ENCODE measurements at regions not wholly inside any gene's neighbourhood (a gene's known extent, or its start where the extent isn't known, plus 50 kb on each side); places are given as distances from the start of the nearest gene placed in this dataset.

- Histone ChIP-seq H3K9me3 (ENCODE audit: low read depth, low read length) (no peaks in the 10 kb centered on the region), H3K4me3 (no peak overlapping the region), H3K9ac (ENCODE audit: insufficient read length) (no peak overlapping the region), H3K36me3 (ENCODE audit: insufficient read depth, low read length) (no peaks in the 10 kb centered on the region), H3K27ac (no peak overlapping the region)
- no peak for DNase-seq (ENCODE audit: low read depth, low spot score)
- TF ChIP-seq FOXP2 (optimal IDR thresholded peaks at IDR 0.05; ENCODE audit: control extremely low read depth, extremely low read length, insufficient read depth) (no peak), POLR2AphosphoS5 (IDR thresholded peaks at IDR 0.05; ENCODE audit: borderline replicate concordance, low read depth, low read length) (no peak), EZH2 (IDR thresholded peaks at IDR 0.05) (no peak)
Measured at GRCh38 chr12:124100572-124101178, 127.7 kb downstream of the ZNF664 start.

GRCh38 chr12:124105546-124105945, 132.5 kb downstream of the ZNF664 start:
- Histone ChIP-seq H3K4me3 (no peak overlapping the region), H3K9me3 (ENCODE audit: low read depth, low read length) (no peaks in the 10 kb centered on the region), H3K9ac (ENCODE audit: insufficient read length) (no peak overlapping the region), H3K36me3 (ENCODE audit: insufficient read depth, low read length) (no peaks in the 10 kb centered on the region), H3K27ac (no peak overlapping the region)
- no peak for DNase-seq (ENCODE audit: low read depth, low spot score)
- TF ChIP-seq POLR2AphosphoS5 (IDR thresholded peaks at IDR 0.05; ENCODE audit: borderline replicate concordance, low read depth, low read length) (no peak), EZH2 (IDR thresholded peaks at IDR 0.05) (no peak), FOXP2 (optimal IDR thresholded peaks at IDR 0.05; ENCODE audit: control extremely low read depth, extremely low read length, insufficient read depth) (no peak)

GRCh38 chr12:124107351-124107750, 134.3 kb downstream of the ZNF664 start:
- Histone ChIP-seq H3K27ac (no peak overlapping the region), H3K36me3 (ENCODE audit: insufficient read depth, low read length) (no peaks in the 10 kb centered on the region), H3K9me3 (ENCODE audit: low read depth, low read length) (no peaks in the 10 kb centered on the region), H3K4me3 (no peak overlapping the region), H3K9ac (ENCODE audit: insufficient read length) (no peak overlapping the region)
- DNase-seq (ENCODE audit: low read depth, low spot score) = no peak
- TF ChIP-seq FOXP2 (optimal IDR thresholded peaks at IDR 0.05; ENCODE audit: control extremely low read depth, extremely low read length, insufficient read depth) (no peak), POLR2AphosphoS5 (IDR thresholded peaks at IDR 0.05; ENCODE audit: borderline replicate concordance, low read depth, low read length) (no peak), EZH2 (IDR thresholded peaks at IDR 0.05) (no peak)

GRCh38 chr12:124109760-124110159, 136.7 kb downstream of the ZNF664 start:
- TF ChIP-seq EZH2 (IDR thresholded peaks at IDR 0.05) = no peak
- TF ChIP-seq FOXP2 (optimal IDR thresholded peaks at IDR 0.05; ENCODE audit: control extremely low read depth, extremely low read length, insufficient read depth) = no peak
- no peak for TF ChIP-seq POLR2AphosphoS5 (IDR thresholded peaks at IDR 0.05; ENCODE audit: borderline replicate concordance, low read depth, low read length)
- Histone ChIP-seq H3K27ac (no peak overlapping the region), H3K36me3 (ENCODE audit: insufficient read depth, low read length) (no peaks in the 10 kb centered on the region), H3K9ac (ENCODE audit: insufficient read length) (no peak overlapping the region), H3K4me3 (peak overlapping the region; percentile 22; the same call in 1 of the 2 replicates), H3K9me3 (ENCODE audit: low read depth, low read length) (no peaks in the 10 kb centered on the region)
- DNase-seq (ENCODE audit: low read depth, low spot score) = no peak

GRCh38 chr12:124110372-124110883, 137.4 kb downstream of the ZNF664 start:
- Histone ChIP-seq H3K9ac (ENCODE audit: insufficient read length) (no peak overlapping the region), H3K27ac (no peak overlapping the region), H3K4me3 (no peak overlapping the region), H3K36me3 (ENCODE audit: insufficient read depth, low read length) (no peaks in the 10 kb centered on the region), H3K9me3 (ENCODE audit: low read depth, low read length) (no peaks in the 10 kb centered on the region)
- no peak for DNase-seq (ENCODE audit: low read depth, low spot score)
- TF ChIP-seq EZH2 (IDR thresholded peaks at IDR 0.05) (no peak), FOXP2 (optimal IDR thresholded peaks at IDR 0.05; ENCODE audit: control extremely low read depth, extremely low read length, insufficient read depth) (no peak), POLR2AphosphoS5 (IDR thresholded peaks at IDR 0.05; ENCODE audit: borderline replicate concordance, low read depth, low read length) (no peak)

GRCh38 chr12:124111006-124111405, 138.0 kb downstream of the ZNF664 start:
- Histone ChIP-seq H3K36me3 (ENCODE audit: insufficient read depth, low read length) (no peaks in the 10 kb centered on the region), H3K9me3 (ENCODE audit: low read depth, low read length) (no peaks in the 10 kb centered on the region), H3K4me3 (no peak overlapping the region), H3K9ac (ENCODE audit: insufficient read length) (no peak overlapping the region), H3K27ac (no peak overlapping the region)
- no peak for TF ChIP-seq EZH2 (IDR thresholded peaks at IDR 0.05)
- no peak for TF ChIP-seq FOXP2 (optimal IDR thresholded peaks at IDR 0.05; ENCODE audit: control extremely low read depth, extremely low read length, insufficient read depth)
- TF ChIP-seq POLR2AphosphoS5 (IDR thresholded peaks at IDR 0.05; ENCODE audit: borderline replicate concordance, low read depth, low read length) = no peak
- no peak for DNase-seq (ENCODE audit: low read depth, low spot score)

- no peak overlapping the region for H3K9ac ChIP-seq (ENCODE audit: insufficient read length)
- no peak overlapping the region for H3K27ac ChIP-seq
- no peaks in the 10 kb centered on the region for H3K36me3 ChIP-seq (ENCODE audit: insufficient read depth, low read length)
- TF ChIP-seq POLR2AphosphoS5 (IDR thresholded peaks at IDR 0.05; ENCODE audit: borderline replicate concordance, low read depth, low read length) (no peak), FOXP2 (optimal IDR thresholded peaks at IDR 0.05; ENCODE audit: control extremely low read depth, extremely low read length, insufficient read depth) (no peak), EZH2 (IDR thresholded peaks at IDR 0.05) (no peak)
- no peak overlapping the region for H3K4me3 ChIP-seq
- no peak for DNase-seq (ENCODE audit: low read depth, low spot score)
- no peaks in the 10 kb centered on the region for H3K9me3 ChIP-seq (ENCODE audit: low read depth, low read length)
Measured at GRCh38 chr12:124114316-124114715, 141.3 kb downstream of the ZNF664 start.

GRCh38 chr12:124115496-124115895, 142.5 kb downstream of the ZNF664 start:
- Histone ChIP-seq H3K36me3 (ENCODE audit: insufficient read depth, low read length) (no peaks in the 10 kb centered on the region), H3K27ac (no peak overlapping the region), H3K9me3 (ENCODE audit: low read depth, low read length) (no peaks in the 10 kb centered on the region), H3K4me3 (no peak overlapping the region), H3K9ac (ENCODE audit: insufficient read length) (no peak overlapping the region)
- no peak for TF ChIP-seq POLR2AphosphoS5 (IDR thresholded peaks at IDR 0.05; ENCODE audit: borderline replicate concordance, low read depth, low read length)
- TF ChIP-seq EZH2 (IDR thresholded peaks at IDR 0.05) = no peak
- no peak for TF ChIP-seq FOXP2 (optimal IDR thresholded peaks at IDR 0.05; ENCODE audit: control extremely low read depth, extremely low read length, insufficient read depth)
- DNase-seq (ENCODE audit: low read depth, low spot score) = no peak
